Fibroblast of lung (primary cell): ENCODE measurements at regions not wholly inside any gene's neighbourhood (a gene's known extent, or its start where the extent isn't known, plus 50 kb on each side); places are given as distances from the start of the nearest gene placed in this dataset.

Experiments
- CTCF ChIP-seq, 2 donors: IDR thresholded peaks in 1 of 2; conservative IDR thresholded peaks in 1 of 2; 1 replicate in 1 of 2; 2 replicates in 1 of 2; pipeline ENCODE4 v1.5.1; 2011 to 2012; ENCODE audit warnings: low read length in 2 of 2, control low read depth in 1 of 2, inconsistent platforms in 1 of 2, low read depth in 1 of 2, mild to moderate bottlenecking in 1 of 2
- EZH2 ChIP-seq: IDR thresholded peaks from 2 replicates; pipeline ENCODE4 v1.5.1; 2012; ENCODE audit warnings: low read length, control low read depth, mild to moderate bottlenecking; ENCODE audit errors: missing control alignments

DNA sequence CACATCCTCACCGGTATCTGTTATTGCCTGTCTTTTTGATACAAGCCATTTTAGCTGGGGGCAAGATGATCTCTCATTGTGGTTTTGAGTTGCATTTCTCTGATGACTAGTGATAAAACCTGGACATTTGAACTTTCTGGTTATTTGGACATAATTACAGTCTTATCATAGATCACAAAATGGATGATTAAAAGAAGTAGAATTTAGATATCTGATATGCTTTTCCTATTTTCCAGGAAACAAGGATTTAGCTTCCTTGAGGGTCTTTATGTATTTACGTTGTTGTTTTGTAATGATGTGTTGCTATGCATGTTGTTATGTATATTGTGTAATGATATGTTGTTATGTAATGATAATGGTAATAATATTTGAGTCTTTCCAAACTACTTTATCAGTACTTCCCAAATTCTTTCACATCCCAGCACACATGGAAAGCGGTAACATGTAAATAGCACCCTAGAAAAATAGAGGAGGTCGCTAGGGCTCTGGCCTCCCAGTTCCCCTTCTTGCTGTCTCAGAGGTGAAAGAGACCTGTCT is 53.8 kb downstream of the GJD2 start:
- TF ChIP-seq CTCF (conservative IDR thresholded peaks at IDR 0.05 in 1 of 2, IDR thresholded peaks at IDR 0.05 in 1 of 2; ENCODE audit: low read depth in 1 of 2, low read length in 2 of 2) (no peak), EZH2 (no peak)
